Panc1 (cell line): ENCODE measurements at regions not wholly inside any gene's neighbourhood (a gene's known extent, or its start where the extent isn't known, plus 50 kb on each side); places are given as distances from the start of the nearest gene placed in this dataset.

ENCODE experiments used
- ATAC-seq: fragments of 200-7000 bp; cut with Tn5 transposase; 2 replicates; pipeline ENCODE4 v1.9.1; 2020; ENCODE audit warnings: mild to moderate bottlenecking, moderate library complexity
- BruUV-seq: library from RNA; stranded (reverse); fragments of 400-500 nt; replicated peaks from 2 replicates; lab custom pipeline; 2021; lab: Mats Ljungman, UMichigan
- CTCF ChIA-PET: fragments of 300-600 bp; sonication (Branson Sonifier 250); formaldehyde crosslinking; loops from one replicate; lab custom pipeline; 2022; ENCODE audit warnings: antibody characterized with exemption; lab: Charles Lee
- POLR2A ChIA-PET: fragments of 300-600 bp; sonication (Branson Sonifier 250); formaldehyde crosslinking; loops from one replicate; lab custom pipeline; 2022; ENCODE audit warnings: antibody characterized with exemption; lab: Charles Lee
- DNase-seq: peaks from one replicate; pipeline ENCODE4 v3.0.0-alpha.2; 2010; ENCODE audit warnings: low read depth, low spot score
- H3K27ac ChIP-seq: 2 replicates; pipeline ENCODE4 v1.5.1; 2011; ENCODE audit warnings: mild to moderate bottlenecking, low read length, inconsistent platforms
- H3K27me3 ChIP-seq: fragments of 200-500 bp; sonication (Bioruptor generic); 2 replicates; pipeline ENCODE4 v1.6.0; 2014; ENCODE audit warnings: low read length, inconsistent platforms; ENCODE audit not compliant: control insufficient read depth, insufficient read depth
- H3K36me3 ChIP-seq: fragments of 200-500 bp; sonication (Bioruptor generic); 2 replicates; pipeline ENCODE4 v1.5.1; 2014; ENCODE audit warnings: inconsistent platforms, mild to moderate bottlenecking, low read length, moderate library complexity; ENCODE audit not compliant: control insufficient read depth, insufficient read depth
- H3K4me1 ChIP-seq: 2 replicates; pipeline ENCODE4 v1.5.1; 2011; ENCODE audit warnings: inconsistent platforms, mild to moderate bottlenecking, low read length, moderate library complexity; ENCODE audit not compliant: control insufficient read depth, insufficient read depth
- H3K4me3 ChIP-seq, 2 experiments: 2 replicates each; pipeline ENCODE4 v1.5.1; 2011 to 2012; ENCODE audit warnings: low read depth in 2 of 2, low read length in 2 of 2, mild to moderate bottlenecking in 2 of 2, inconsistent platforms in 1 of 2, moderate library complexity in 1 of 2
- H3K9me3 ChIP-seq: fragments of 200-500 bp; sonication (Bioruptor generic); 2 replicates; pipeline ENCODE4 v1.5.1; 2014; ENCODE audit warnings: low read depth, mild to moderate bottlenecking, inconsistent platforms, low read length, moderate library complexity; ENCODE audit not compliant: control insufficient read depth, insufficient read depth
- POLR2AphosphoS5 ChIP-seq: IDR thresholded peaks from 2 replicates; pipeline ENCODE4 v1.6.1; 2012; ENCODE audit warnings: mild to moderate bottlenecking, low read depth, low read length, moderate library complexity
- REST ChIP-seq, 2 experiments: IDR thresholded peaks; 2 replicates each; pipeline ENCODE4 v1.6.1; 2011 to 2012; ENCODE audit warnings: low read depth in 2 of 2, control low read depth in 1 of 2, low read length in 1 of 2, mild to moderate bottlenecking in 1 of 2, moderate library complexity in 1 of 2; ENCODE audit not compliant: insufficient read depth in 1 of 2
- SIN3A ChIP-seq: IDR thresholded peaks from 2 replicates; pipeline ENCODE4 v1.6.1; 2012; ENCODE audit warnings: low read depth, mild to moderate bottlenecking, low read length, moderate library complexity, borderline replicate concordance; ENCODE audit not compliant: insufficient read depth
- TCF7L2 ChIP-seq: IDR thresholded peaks from 2 replicates; pipeline ENCODE4 v1.6.1; 2011; ENCODE audit warnings: mild to moderate bottlenecking, low read depth, low read length, inconsistent platforms
- in situ Hi-C: cut with HindIII; loops from 2 replicates; pipeline ENCODE4 v1.10.0; 2016; ENCODE audit warnings: low sequenced_read_pairs, low pct_unique_long_range_greater_than_20kb
- intact Hi-C: fragments of 100-400 bp; cut with micrococcal nuclease; formaldehyde crosslinking; loops from one replicate; pipeline ENCODE4 v1.10.0; 2022; ENCODE audit not compliant: unreplicated experiment
- TF ChIP-seq, protein P1 (sequence below): fragments of 450-650 bp; IDR thresholded peaks from 2 replicates; pipeline ENCODE4 v1.5.1; 2017; ENCODE audit warnings: mild to moderate bottlenecking

GRCh38 chr18:44569391-44570055 is 111.2 kb upstream of the SETBP1 start:
- no peak overlapping the region for H3K27ac ChIP-seq
- no peaks in the 10 kb centered on the region for H3K36me3 ChIP-seq
- no peak for DNase-seq
- POLR2A ChIA-PET: no interaction called here
- no peaks in the 10 kb centered on the region for H3K27me3 ChIP-seq
- TF ChIP-seq POLR2AphosphoS5 (no peak), SIN3A (no peak), TCF7L2 (no peak), REST (IDR thresholded peaks at IDR 0.05; ENCODE audit: insufficient read depth in 1 of 2, low read depth in 2 of 2, low read length in 1 of 2) (no peak)
- TF ChIP-seq, protein P1, sequence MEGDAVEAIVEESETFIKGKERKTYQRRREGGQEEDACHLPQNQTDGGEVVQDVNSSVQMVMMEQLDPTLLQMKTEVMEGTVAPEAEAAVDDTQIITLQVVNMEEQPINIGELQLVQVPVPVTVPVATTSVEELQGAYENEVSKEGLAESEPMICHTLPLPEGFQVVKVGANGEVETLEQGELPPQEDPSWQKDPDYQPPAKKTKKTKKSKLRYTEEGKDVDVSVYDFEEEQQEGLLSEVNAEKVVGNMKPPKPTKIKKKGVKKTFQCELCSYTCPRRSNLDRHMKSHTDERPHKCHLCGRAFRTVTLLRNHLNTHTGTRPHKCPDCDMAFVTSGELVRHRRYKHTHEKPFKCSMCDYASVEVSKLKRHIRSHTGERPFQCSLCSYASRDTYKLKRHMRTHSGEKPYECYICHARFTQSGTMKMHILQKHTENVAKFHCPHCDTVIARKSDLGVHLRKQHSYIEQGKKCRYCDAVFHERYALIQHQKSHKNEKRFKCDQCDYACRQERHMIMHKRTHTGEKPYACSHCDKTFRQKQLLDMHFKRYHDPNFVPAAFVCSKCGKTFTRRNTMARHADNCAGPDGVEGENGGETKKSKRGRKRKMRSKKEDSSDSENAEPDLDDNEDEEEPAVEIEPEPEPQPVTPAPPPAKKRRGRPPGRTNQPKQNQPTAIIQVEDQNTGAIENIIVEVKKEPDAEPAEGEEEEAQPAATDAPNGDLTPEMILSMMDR: no peak
- no peaks in the 10 kb centered on the region for H3K9me3 ChIP-seq
- BruUV-seq: no TSS peak
- no peak for ATAC-seq
- H3K4me1 ChIP-seq: no peaks in the 10 kb centered on the region
- no peak overlapping the region for H3K4me3 ChIP-seq
- CTCF ChIA-PET: no interaction called here
- in situ Hi-C loops: no loop called here
- intact Hi-C loops: no loop called here

DNA sequence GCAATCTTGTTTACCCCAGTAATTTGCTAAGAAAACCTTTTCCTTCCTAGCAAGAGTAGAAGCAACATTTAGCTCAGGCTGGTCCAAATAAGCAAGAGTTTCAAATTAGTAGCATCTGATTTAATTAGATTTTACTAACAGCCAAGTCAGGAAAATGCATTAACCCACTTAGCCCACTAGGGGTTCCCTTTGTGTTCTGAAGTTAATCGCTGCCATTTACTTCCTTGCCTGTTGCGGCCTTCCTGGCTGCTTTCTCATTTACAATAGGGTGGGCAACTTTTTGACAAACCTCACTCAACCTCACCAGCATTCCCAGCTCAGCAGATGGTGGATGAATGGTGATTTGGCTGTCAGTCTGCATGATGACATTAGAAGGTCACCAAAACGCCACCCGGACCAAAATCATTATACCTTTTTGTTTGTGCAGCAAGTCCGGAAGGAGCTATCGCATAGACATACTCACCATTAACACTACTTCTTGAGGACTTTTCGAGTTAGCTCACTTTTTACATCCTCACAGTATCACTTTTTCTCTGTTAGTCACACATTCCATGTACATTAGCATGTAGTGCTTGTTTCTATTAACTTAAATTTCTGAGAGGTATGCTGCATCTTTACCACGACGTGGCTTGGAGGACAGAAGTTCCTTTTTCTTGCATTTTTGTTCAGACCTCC is 101.5 kb upstream of the SETBP1 start:
- Histone ChIP-seq H3K9me3 (no peaks in the 10 kb centered on the region), H3K4me3 (no peak overlapping the region), H3K27me3 (no peaks in the 10 kb centered on the region), H3K4me1 (no peaks in the 10 kb centered on the region), H3K36me3 (no peaks in the 10 kb centered on the region), H3K27ac (no peak overlapping the region)
- ChIA-PET CTCF (no interaction called here), POLR2A (no interaction called here)
- ATAC-seq (no peak), DNase-seq (no peak)
- no peak for TF ChIP-seq REST (IDR thresholded peaks at IDR 0.05; ENCODE audit: insufficient read depth in 1 of 2, low read depth in 2 of 2, low read length in 1 of 2)
- TF ChIP-seq, protein P1: peak; percentile 24; the same call in 1 of the 2 replicates
- intact Hi-C loops: no loop called here
- in situ Hi-C loops: no loop called here
- BruUV-seq: no TSS peak
